Nephron progenitor cell (in vitro differentiated cells): ENCODE measurements at regions not wholly inside any gene's neighbourhood (a gene's known extent, or its start where the extent isn't known, plus 50 kb on each side); places are given as distances from the start of the nearest gene placed in this dataset.
"Not testable (repeated sequence)": the region's sequence is repeated elsewhere in the genome, so short reads cannot be mapped to it uniquely, and the experiment has no call there.

Experiments used
- DNase-seq: peaks from one replicate; pipeline ENCODE4 v3.0.0; 2021
- H3K27ac Mint-ChIP-seq: 2 replicates; pipeline ENCODE4 v1.8.0; 2021; ENCODE audit warnings: mild to moderate bottlenecking, moderate library complexity, mixed read lengths
- H3K27me3 Mint-ChIP-seq: 2 replicates; pipeline ENCODE4 v1.8.0; 2021; ENCODE audit warnings: mild to moderate bottlenecking, low read depth, mixed read lengths; ENCODE audit not compliant: poor library complexity
- H3K36me3 Mint-ChIP-seq: 2 replicates; pipeline ENCODE4 v1.8.0; 2021; ENCODE audit warnings: low read depth, mixed read lengths
- H3K4me1 Mint-ChIP-seq: 2 replicates; pipeline ENCODE4 v1.8.0; 2021; ENCODE audit warnings: mixed read lengths
- H3K4me3 Mint-ChIP-seq: 2 replicates; pipeline ENCODE4 v1.8.0; 2021; ENCODE audit warnings: mild to moderate bottlenecking, moderate library complexity, mixed read lengths
- H3K9me3 Mint-ChIP-seq: 2 replicates; pipeline ENCODE4 v1.8.0; 2021; ENCODE audit warnings: mild to moderate bottlenecking, moderate library complexity, mixed read lengths
- TF ChIP-seq, protein P1 (sequence below): fragments of 200-600 bp; sonication (generic); IDR thresholded peaks from 2 replicates; pipeline ENCODE4 v1.5.0; 2021; ENCODE audit warnings: antibody characterized with exemption

DNA sequence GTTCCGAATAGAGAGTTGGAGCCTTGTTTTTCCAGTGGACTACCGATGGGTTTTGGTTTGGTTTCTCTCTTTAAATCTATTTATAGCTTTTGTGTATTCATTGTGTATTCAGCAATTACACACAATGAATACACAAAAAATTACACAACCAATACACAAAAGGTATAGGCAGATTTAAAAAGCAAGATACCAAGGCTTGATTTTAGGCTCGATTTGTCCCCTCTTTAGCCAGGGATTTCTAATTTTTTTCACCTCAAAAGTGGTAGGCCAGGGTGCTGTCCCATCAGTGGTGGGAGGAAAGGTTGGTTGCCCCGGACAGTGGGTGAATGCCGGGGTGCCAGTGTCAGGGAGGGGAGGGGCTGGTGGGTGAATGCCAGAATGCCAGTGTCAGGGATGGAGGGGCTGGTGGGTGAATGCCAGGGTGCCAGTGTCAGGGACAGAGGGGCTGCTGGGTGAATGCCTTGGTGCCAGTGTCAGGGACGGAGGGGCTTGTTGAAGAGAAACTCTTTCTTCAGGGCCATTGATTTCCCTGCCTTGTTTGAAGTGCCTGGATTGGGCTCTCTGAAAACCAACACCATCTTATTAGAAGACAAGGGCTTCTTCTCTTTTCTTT lies 186.2 kb downstream of the GOLGA6L6 start:
- TF ChIP-seq, protein P1, sequence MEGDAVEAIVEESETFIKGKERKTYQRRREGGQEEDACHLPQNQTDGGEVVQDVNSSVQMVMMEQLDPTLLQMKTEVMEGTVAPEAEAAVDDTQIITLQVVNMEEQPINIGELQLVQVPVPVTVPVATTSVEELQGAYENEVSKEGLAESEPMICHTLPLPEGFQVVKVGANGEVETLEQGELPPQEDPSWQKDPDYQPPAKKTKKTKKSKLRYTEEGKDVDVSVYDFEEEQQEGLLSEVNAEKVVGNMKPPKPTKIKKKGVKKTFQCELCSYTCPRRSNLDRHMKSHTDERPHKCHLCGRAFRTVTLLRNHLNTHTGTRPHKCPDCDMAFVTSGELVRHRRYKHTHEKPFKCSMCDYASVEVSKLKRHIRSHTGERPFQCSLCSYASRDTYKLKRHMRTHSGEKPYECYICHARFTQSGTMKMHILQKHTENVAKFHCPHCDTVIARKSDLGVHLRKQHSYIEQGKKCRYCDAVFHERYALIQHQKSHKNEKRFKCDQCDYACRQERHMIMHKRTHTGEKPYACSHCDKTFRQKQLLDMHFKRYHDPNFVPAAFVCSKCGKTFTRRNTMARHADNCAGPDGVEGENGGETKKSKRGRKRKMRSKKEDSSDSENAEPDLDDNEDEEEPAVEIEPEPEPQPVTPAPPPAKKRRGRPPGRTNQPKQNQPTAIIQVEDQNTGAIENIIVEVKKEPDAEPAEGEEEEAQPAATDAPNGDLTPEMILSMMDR, result no peak
- Mint-ChIP-seq H3K4me3 (no peak overlapping the region), H3K36me3 (peaks cover 22% of the 10 kb centered on the region), H3K4me1 (no peaks in the 10 kb centered on the region), H3K27me3 (peaks cover 2% of the 10 kb centered on the region), H3K9me3 (no peaks in the 10 kb centered on the region), H3K27ac (no peak overlapping the region)
- no peak for DNase-seq

DNA sequence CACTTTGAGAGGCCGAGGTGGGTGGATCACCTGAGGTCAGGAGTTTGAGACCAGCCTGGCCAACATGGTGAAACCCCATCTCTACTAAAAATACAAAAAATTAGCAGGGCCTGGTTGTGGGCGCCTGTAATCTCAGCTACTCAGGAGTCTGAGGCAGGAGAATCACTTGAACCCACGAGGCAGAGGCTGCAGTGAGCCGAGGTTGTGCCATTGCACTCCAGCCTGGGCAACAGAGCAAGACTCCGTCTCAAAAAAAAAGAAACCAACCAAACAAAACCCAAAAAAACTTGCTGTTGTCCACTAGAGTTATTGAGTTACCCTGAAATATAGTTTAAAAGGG lies 186.7 kb downstream of the GOLGA6L6 start:
- not testable (repeated sequence) for H3K27me3 Mint-ChIP-seq, H3K4me3 Mint-ChIP-seq, DNase-seq, H3K4me1 Mint-ChIP-seq, H3K27ac Mint-ChIP-seq, H3K9me3 Mint-ChIP-seq
- H3K36me3 Mint-ChIP-seq, result peaks cover 25% of the 10 kb centered on the region

DNA sequence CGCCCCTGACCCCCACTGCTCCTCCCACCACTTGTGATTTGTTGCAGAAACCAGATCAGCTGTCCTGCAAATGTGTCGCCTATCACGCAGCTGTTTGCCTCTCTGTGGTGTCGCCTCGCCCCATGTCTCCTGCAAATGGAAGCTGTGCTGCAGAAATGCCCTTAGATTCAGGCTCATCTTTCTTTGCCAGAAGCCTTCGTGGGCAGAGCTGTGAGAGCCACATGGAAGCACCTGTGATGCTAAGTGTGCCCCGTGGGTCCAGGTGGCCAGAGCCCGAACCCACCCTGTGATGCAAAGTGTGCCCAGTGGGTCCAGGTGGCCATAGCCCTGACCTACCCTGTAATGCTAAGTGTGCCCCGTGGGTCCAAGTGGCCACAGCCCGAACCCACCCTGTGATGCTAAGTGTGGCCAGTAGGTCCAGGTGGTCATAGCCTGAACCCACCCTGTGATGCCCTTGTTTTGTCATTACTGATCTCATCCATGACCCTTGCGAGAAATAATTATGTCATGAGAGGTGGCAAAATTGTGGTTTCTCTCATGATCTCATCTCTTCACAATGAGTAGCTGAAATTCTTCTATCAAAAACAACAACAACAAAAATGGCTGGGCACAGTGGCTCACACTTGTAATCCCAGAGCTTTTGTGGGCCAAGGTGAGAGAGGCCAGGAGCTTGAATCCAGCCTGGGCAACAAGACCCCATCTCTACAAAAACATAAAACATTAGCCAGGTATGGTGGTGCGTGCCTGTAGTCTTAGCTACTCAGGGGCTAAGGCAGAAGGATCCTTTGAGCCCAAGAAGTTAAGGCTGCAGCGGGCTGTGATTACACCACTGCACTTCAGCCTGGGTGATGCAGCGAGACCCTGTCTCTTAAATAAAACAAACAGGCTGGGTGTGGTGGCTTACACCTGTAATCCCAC lies 187.4 kb downstream of the GOLGA6L6 start:
- H3K4me1 Mint-ChIP-seq, result no peaks in the 10 kb centered on the region
- no peak overlapping the region for H3K4me3 Mint-ChIP-seq
- no peak overlapping the region for H3K27ac Mint-ChIP-seq
- TF ChIP-seq, protein P1, result no peak
- peaks cover 2% of the 10 kb centered on the region for H3K27me3 Mint-ChIP-seq
- no peaks in the 10 kb centered on the region for H3K9me3 Mint-ChIP-seq
- DNase-seq, result no peak
- H3K36me3 Mint-ChIP-seq, result peaks cover 25% of the 10 kb centered on the region

DNA sequence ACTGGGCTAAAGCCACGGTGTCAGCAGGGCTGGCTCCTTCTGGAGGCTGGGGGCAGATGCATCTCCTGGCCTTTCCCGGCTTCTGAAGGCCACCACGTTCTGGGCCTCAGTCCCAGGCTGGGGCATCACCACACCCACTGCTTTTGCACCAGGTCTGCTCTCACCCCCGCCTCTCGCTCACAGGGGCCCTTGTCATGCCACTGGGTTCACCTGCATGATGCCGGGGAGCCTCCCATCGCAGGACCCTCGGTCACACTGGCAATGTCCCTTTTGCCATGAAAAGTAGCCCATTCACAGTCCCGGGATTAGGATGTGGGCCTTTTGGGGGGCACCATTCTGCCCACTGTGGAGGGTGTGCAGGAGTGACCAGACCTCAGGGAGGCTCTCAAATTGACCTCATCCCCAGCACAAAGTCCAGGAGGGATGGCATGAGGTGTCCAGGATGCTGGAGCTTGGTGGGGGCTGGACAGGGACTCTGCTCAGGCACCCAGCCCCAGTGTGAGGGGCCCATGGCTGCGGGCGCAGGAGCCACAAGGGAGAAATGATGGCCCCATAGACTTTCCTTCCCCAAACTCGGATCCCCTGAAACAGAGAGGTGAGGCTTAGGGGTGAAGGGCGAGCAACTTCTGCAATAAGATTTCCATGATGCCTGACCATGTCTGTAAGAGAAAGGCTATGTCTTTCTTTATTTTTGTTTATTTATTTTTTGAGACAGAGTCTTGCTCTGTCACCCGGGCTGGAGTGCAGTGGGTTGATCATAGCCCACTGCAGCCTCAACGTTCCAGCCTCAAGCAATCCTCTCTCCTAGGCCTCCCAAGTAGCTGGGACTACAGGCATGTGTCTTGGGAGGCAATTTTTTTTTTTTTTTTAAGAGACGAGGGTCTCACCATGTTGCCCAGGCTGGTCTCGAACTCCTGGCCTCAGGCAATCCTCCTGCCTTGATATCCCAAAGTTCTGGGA lies 189.1 kb downstream of the GOLGA6L6 start:
- TF ChIP-seq, protein P1, result no peak
- no peak overlapping the region for H3K27ac Mint-ChIP-seq
- no peaks in the 10 kb centered on the region for H3K4me1 Mint-ChIP-seq
- no peaks in the 10 kb centered on the region for H3K9me3 Mint-ChIP-seq
- no peak overlapping the region for H3K4me3 Mint-ChIP-seq
- no peak for DNase-seq
- peaks cover 2% of the 10 kb centered on the region for H3K27me3 Mint-ChIP-seq
- peaks cover 25% of the 10 kb centered on the region for H3K36me3 Mint-ChIP-seq

DNA sequence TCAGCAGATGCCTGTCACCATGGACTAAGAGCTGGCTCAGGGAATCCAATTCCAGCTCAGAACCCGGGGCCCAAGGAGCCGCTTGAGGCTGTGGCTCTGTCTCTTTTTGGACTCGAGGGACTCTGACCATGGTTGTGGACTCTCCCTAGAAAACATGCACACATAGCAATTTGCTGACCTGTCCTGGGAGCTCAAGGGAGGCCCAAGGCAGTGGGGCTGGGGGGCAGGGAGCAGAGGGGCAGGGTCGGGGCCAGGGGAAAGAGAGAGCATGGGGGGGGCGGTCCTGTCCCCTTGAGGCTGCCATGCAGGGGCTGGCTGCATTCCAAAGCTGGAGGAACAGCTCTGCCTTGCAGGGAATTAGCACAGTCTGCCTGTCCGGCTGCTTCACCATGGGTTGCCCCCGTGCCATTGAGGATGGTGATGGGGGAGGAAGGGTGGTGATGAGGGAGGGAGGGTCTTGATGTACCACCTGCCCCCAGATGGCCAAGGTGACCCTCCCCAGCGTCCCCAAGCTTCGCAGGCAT lies 190.1 kb downstream of the GOLGA6L6 start:
- H3K27me3 Mint-ChIP-seq, result peaks cover 2% of the 10 kb centered on the region
- no peaks in the 10 kb centered on the region for H3K4me1 Mint-ChIP-seq
- DNase-seq, result no peak
- peaks cover 25% of the 10 kb centered on the region for H3K36me3 Mint-ChIP-seq
- TF ChIP-seq, protein P1, result no peak
- H3K27ac Mint-ChIP-seq, result no peak overlapping the region
- no peak overlapping the region for H3K4me3 Mint-ChIP-seq
- no peaks in the 10 kb centered on the region for H3K9me3 Mint-ChIP-seq
